Ureter (tissue), 1 donor: ENCODE measurements at regions not wholly inside any gene's neighbourhood (a gene's known extent, or its start where the extent isn't known, plus 50 kb on each side); places are given as distances from the start of the nearest gene placed in this dataset.
"Not testable (repeated sequence)": the region's sequence is repeated elsewhere in the genome, so short reads cannot be mapped to it uniquely, and the experiment has no call there.

Source experiments
- DNase-seq: peaks from one replicate; pipeline ENCODE4 v3.0.0-alpha.2; 2020; ENCODE audit warnings: low spot score
- donor health status: DM: yes; HTN: yes; CAD: no.

DNA sequence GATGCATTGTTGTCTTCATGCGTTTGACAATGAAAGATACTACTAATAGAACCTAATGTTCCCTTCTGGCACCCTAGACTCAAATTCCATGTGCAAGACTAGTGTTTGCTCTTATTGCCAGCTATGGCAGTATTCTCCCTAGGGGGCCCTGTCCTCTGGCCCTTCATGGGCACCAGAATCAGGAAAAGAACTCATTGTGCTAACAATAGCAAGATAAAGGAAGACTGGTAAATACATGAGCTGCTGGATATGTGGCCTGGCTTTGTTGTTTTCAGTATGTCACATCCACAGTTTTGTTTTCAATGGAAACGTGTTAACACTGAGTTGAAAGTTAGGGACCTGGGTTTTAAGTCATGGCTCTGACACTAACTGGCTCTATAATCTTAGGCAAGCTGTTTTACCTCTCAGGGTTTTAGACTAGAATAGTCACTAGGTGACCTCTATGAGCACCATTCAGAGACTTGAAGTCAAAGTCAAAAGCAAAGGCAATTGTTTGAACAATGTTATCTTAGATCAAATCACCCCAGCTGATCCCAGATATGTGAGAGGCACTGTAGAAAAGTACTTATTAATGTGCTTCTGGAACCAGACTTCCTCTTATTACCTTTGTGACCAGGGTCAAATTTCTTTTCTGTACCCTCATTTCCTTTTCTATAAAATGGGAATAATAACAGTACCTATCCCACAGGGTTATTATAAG lies 253.7 kb upstream of the DIAPH2 start:
- no peak for DNase-seq

DNA sequence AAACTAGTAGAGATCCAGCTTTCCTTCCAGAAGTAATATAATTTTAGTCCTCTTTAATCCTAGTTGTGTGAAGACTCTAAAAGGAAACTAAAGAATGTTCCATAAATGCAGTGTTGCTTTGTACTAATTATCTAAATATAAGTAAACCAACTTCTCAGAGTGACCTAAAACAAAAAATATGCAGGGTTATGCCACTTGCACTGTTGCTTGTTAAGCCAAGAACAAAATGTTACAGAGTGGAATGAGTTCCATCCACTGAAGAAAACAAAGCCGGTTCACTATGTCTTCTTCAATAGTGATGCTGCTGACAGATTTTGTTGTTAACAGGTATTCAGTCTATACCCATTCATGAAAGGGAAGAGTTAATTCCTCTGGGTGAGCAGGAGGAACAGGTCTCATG lies 252.0 kb upstream of the DIAPH2 start:
- DNase-seq, result no peak

- DNase-seq, result no peak
Observed at GRCh38 chrX:96433409-96434077, 251.1 kb upstream of the DIAPH2 start.

DNA sequence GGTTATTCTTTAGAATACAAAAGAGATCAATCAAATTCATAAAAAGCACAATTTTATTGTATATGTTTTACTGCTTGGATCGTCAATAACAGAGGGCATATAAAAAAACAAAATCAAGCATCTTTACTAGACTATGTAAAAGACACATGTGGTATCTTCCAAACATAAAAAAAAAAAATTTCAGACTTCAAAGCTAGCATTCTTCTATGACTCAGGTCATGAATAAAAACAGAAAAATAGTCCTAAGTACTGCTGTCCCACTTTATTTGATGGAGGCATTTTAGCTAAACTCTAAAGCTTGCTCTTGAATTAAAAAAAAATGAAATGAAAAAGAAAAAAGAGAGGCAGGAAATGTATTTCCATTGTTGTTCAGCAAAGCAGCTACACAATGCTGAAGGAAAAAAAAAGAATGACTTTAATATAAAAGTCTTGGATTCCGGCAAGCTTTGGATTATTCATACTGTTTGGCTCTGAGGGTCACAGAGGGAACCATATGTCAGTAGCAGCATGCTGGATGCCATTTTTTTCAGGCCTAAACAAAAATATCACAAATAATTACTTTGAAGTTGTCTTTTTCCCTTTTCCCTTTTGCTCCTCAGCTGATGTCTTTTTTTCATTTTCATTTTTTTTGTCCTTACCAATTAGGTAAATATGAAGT lies 249.1 kb upstream of the DIAPH2 start:
- DNase-seq, result no peak

GRCh38 chrX:96436105-96436504 lies 248.5 kb upstream of the DIAPH2 start:
- DNase-seq, result no peak

- DNase-seq, result no peak
Observed at GRCh38 chrX:96438803-96439202, 245.8 kb upstream of the DIAPH2 start.

DNA sequence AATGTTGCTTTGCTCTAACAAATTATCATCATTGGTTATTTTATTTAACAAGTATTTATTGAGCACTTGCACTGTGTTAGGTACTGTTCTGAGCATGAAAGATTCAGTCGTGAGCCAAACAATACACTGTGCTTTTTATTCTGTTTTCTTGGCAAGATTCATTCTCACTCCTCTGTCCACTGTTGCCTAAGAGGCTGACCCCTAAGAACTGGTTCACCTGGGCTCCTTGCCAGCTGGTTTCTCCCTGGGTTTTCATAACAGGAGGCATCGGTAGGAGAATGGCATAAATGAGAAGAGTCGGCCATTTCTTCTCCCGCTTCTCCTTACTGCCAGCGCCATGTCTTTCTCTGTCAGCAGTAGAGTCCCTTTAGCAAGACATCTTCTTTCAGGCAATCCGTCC lies 243.7 kb upstream of the DIAPH2 start:
- DNase-seq, result no peak

DNA sequence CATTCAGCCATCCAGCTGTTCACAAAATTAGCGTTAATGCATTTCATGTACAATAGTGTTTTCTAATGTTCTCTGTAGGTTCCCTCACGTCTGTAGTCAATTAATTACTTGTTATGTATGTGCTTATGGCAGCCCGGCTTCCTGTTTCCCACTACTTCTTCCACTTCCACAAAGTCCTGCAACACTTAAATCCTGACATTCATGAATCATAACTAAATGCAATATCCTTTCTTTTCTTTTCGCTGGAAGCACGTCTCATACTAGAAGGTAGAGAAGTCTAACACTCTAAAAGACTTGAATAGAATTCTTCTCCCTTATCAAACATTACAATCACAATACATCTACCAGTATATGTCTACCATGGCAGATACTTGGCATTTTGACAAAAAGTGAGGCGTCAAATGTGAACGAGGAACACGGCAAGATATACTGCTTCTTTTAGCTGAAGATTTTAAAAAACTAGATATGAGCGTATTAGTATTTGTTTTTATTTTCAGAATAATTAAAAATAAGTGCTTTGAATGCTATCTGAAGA lies 239.0 kb upstream of the DIAPH2 start:
- no peak for DNase-seq

GRCh38 chrX:96446524-96446923 lies 238.1 kb upstream of the DIAPH2 start:
- no peak for DNase-seq

DNA sequence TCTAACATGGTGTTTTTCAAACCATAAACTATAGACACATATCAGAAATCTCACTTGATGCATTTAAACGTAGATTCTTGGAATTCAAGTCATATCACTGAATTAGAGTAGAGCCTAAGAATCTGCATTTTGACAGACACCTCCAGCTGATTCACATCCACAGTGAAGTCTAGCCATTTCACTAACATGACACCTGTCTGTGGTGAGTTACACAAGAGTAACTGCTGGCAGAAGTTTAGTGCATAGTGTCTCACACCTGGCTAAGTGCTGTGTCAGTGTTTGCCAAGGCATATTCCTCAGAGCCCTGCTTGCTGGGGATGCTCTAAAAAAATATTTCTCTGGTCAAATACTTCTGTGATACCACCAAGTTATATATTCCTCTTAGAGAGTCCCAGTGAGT lies 237.5 kb upstream of the DIAPH2 start:
- DNase-seq, result no peak

DNA sequence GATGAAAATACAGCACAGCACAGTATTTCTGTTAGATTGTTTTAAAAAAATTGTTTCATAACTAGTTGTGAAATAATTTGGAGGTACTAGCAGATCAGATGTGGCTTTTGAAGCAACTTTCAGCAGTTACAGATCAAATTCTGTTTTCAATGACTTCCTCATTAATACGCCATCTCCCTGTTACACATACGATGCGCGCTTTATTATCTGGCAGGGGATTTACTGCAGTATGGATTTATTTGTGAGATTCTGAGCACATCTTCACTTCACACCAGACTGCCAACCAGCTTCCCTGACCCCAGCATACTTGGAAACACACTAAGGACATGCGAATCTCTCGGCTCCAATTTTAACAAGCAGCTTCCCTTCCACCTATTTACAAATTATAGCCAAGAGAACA lies 235.5 kb upstream of the DIAPH2 start:
- DNase-seq, result no peak

GRCh38 chrX:96449896-96450295 lies 234.7 kb upstream of the DIAPH2 start:
- DNase-seq, result no peak

GRCh38 chrX:96453139-96453538 lies 231.5 kb upstream of the DIAPH2 start:
- no peak for DNase-seq

DNA sequence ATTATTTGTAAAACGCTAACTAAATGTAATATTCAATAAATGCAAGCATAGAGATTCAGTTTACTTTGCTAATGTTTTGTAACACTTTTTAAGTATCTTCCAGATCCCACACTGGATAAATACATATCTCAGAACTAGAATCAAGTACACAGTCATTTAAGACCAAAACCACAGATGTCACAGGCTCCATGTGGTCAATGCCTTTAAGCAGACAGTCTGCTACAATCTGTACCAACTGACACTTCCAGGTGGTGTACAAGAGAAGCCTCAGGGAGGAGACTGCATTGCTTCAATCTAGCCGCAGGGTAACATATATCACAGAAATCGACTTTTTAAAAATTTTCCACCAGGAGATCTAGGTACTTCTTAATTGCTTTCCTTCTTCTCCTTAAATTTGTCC lies 229.6 kb upstream of the DIAPH2 start:
- DNase-seq, result no peak

- DNase-seq, result no peak
Observed at GRCh38 chrX:96464880-96465558, 219.6 kb upstream of the DIAPH2 start.

DNA sequence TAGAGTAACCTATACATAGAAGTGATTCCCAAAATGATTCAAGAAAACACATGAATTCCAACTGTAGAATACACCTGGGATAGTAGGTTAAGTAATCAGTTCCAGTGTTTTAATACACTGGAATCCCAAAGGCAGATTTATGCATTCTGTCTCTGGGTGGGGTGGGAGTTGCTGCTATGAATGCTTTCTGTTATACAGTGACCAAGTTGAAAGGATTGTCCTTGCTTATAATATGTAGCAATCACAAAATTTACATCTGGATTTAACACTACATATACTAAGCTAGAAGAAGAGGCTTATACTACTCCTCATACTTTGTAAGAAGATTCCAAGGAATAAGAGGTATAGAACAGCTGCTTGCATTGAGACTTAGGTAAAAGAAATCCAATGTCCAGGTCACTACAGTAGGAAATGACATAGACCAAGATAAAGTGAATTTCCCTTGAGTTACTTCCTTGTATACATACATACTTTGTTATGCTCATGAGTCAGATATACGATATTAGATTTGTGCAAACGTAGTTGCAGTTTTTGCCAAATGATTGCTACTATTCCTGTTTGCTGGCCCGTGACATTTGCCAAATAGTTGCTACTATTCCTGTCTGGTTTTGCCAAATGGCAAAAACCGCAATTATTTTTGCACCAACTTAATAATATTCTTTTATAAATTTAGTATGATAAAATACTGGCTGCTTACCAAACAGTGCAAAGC lies 210.5 kb upstream of the DIAPH2 start:
- DNase-seq, result no peak

DNA sequence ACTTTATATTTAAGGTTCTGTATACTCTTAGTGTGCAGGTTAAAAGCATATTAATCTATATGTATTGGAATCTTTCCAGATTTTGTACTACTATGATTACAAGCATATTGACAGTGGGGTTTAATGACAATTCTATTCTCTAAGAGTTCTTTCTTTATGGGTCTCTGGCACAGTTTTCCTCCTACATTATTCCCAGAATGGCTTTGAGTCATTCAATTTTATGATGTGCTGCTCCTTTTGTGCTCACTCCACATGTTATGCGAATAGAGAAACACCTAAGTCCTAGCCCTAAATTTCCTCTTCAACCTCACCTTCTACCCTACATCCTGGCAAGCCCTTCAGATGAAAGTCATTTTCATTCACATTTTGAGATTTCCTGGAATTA lies 209.9 kb upstream of the DIAPH2 start:
- DNase-seq, result no peak

DNA sequence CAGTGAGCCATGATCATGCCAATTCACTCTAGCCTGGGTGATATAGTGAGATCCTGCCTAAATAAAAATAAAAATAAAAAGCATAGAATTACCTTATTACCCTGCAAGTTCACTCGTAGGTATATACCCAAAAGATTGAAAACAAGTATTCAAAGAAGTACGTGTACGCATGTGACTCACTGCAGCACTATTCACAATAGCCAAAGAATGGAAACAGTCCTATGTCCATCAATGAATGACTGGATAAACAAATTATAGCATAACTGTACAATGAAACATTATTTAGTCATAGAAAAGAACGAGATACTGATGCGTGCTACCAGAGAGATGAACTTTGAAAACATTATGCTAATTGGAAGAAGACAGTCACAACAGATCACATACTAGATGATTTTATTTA lies 204.6 kb upstream of the DIAPH2 start:
- DNase-seq, result no peak

GRCh38 chrX:96481831-96482230 lies 202.8 kb upstream of the DIAPH2 start:
- no peak for DNase-seq

GRCh38 chrX:96483647-96484160 lies 200.9 kb upstream of the DIAPH2 start:
- no peak for DNase-seq

- DNase-seq, result not testable (repeated sequence)
Observed at GRCh38 chrX:96486687-96487086, 198.0 kb upstream of the DIAPH2 start.

DNA sequence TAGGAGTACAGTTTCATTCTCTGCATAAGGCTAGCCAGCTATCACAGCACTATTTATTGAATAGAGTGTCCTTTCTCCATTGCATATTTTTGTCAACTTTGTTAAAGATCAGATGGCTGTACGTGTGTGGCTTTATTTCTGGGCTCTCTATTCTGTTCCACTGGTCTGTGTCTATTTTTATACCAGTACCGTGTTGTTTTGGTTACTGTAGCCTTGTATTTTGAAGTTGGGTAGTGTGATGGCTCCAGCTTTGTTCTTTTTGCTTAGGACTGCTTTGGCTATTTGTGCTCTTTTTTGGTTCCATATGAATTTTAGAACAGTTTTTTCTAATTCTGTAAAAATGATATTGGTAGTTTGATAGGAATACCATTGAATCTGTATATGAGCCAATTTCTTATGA lies 182.1 kb upstream of the DIAPH2 start:
- DNase-seq, result no peak
